Prostate gland (tissue), 2 donors: ENCODE measurements at regions not wholly inside any gene's neighbourhood (a gene's known extent, or its start where the extent isn't known, plus 50 kb on each side); places are given as distances from the start of the nearest gene placed in this dataset.

Experiments used
- POLR2A ChIP-seq: fragments of 450-650 bp; IDR thresholded peaks from one replicate; pipeline ENCODE4 v1.6.1; 2016; ENCODE audit warnings: antibody characterized with exemption, mild to moderate bottlenecking
- TF ChIP-seq, protein P1 (sequence below), 4 experiments: fragments of 200-600 bp in 2 of 4; fragments of 450-650 bp in 2 of 4; sonication (generic) in 2 of 4; IDR thresholded peaks; 1 replicate in 3 of 4; 2 replicates in 1 of 4; pipeline ENCODE4 v1.5.1; 2016 to 2019; ENCODE audit warnings: antibody characterized with exemption in 4 of 4, mild to moderate bottlenecking in 2 of 4, moderate library complexity in 2 of 4

DNA sequence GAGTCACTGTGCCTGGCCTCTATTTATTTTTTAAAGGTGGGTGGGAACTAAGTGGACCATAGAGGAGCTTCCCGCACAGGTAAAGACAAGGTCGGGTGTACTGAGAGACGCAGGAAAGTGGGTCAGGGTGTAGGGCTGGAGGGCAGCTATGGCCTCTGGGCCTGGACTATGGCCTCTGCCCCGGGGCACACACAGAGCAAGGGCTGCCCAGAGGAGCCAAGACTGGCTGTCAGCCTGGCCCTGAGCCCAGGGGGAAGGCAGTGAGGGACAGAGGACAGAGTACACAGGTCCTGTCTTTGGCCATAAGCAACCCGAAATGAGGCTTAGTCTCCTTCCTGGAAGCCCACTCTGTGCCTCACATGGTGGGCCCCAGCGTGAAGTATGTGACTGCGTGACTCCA lies 102.1 kb upstream of the PRB2 start:
- TF ChIP-seq, protein P1, sequence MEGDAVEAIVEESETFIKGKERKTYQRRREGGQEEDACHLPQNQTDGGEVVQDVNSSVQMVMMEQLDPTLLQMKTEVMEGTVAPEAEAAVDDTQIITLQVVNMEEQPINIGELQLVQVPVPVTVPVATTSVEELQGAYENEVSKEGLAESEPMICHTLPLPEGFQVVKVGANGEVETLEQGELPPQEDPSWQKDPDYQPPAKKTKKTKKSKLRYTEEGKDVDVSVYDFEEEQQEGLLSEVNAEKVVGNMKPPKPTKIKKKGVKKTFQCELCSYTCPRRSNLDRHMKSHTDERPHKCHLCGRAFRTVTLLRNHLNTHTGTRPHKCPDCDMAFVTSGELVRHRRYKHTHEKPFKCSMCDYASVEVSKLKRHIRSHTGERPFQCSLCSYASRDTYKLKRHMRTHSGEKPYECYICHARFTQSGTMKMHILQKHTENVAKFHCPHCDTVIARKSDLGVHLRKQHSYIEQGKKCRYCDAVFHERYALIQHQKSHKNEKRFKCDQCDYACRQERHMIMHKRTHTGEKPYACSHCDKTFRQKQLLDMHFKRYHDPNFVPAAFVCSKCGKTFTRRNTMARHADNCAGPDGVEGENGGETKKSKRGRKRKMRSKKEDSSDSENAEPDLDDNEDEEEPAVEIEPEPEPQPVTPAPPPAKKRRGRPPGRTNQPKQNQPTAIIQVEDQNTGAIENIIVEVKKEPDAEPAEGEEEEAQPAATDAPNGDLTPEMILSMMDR (IDR thresholded peaks at IDR 0.05) = no peak
- TF ChIP-seq POLR2A = no peak
